GM21529 (cell line): ENCODE measurements at regions not wholly inside any gene's neighbourhood (a gene's known extent, or its start where the extent isn't known, plus 50 kb on each side); places are given as distances from the start of the nearest gene placed in this dataset.

Experiments
- ATAC-seq: cut with Tn5 transposase; IDR thresholded peaks from one replicate; pipeline ENCODE4 v1.9.1; 2021; ENCODE audit not compliant: unreplicated experiment

GRCh38 chr13:91058919-91059318, 288.6 kb upstream of the MIR17HG start:
- ATAC-seq: no peak

- no peak for ATAC-seq
Observed at GRCh38 chr13:91066745-91067144, 280.7 kb upstream of the MIR17HG start.

- no peak for ATAC-seq
Observed at GRCh38 chr13:91072486-91072885, 275.0 kb upstream of the MIR17HG start.

GRCh38 chr13:91074091-91074490, 273.4 kb upstream of the MIR17HG start:
- no peak for ATAC-seq

GRCh38 chr13:91076830-91077229, 270.7 kb upstream of the MIR17HG start:
- no peak for ATAC-seq

GRCh38 chr13:91078093-91078679, 269.3 kb upstream of the MIR17HG start:
- ATAC-seq: no peak

- no peak for ATAC-seq
Observed at GRCh38 chr13:91079176-91079575, 268.3 kb upstream of the MIR17HG start.

- no peak for ATAC-seq
Observed at GRCh38 chr13:91085127-91085526, 262.4 kb upstream of the MIR17HG start.

- ATAC-seq: no peak
Observed at GRCh38 chr13:91086936-91087716, 260.4 kb upstream of the MIR17HG start.

GRCh38 chr13:91097269-91097668, 250.2 kb upstream of the MIR17HG start:
- ATAC-seq: no peak

- ATAC-seq: no peak
Observed at GRCh38 chr13:91099877-91100276, 247.6 kb upstream of the MIR17HG start.

- no peak for ATAC-seq
Observed at GRCh38 chr13:91100944-91101343, 246.5 kb upstream of the MIR17HG start.

GRCh38 chr13:91101381-91101780, 246.1 kb upstream of the MIR17HG start:
- no peak for ATAC-seq

- no peak for ATAC-seq
Observed at GRCh38 chr13:91105270-91105669, 242.2 kb upstream of the MIR17HG start.

GRCh38 chr13:91106565-91106964, 240.9 kb upstream of the MIR17HG start:
- no peak for ATAC-seq

- ATAC-seq: no peak
Observed at GRCh38 chr13:91108315-91108714, 239.2 kb upstream of the MIR17HG start.

- ATAC-seq: no peak
Observed at GRCh38 chr13:91111476-91112200, 235.8 kb upstream of the MIR17HG start.

GRCh38 chr13:91112201-91112923, 235.1 kb upstream of the MIR17HG start:
- no peak for ATAC-seq

- ATAC-seq: no peak
Observed at GRCh38 chr13:91112924-91113277, 234.6 kb upstream of the MIR17HG start.

- ATAC-seq: no peak
Observed at GRCh38 chr13:91115776-91116175, 231.7 kb upstream of the MIR17HG start.

- no peak for ATAC-seq
Observed at GRCh38 chr13:91117351-91117750, 230.1 kb upstream of the MIR17HG start.
